ENCODE measurements at regions not wholly inside any gene's neighbourhood (a gene's known extent, or its start where the extent isn't known, plus 50 kb on each side); places are given as distances from the start of the nearest gene placed in this dataset.

DNA sequence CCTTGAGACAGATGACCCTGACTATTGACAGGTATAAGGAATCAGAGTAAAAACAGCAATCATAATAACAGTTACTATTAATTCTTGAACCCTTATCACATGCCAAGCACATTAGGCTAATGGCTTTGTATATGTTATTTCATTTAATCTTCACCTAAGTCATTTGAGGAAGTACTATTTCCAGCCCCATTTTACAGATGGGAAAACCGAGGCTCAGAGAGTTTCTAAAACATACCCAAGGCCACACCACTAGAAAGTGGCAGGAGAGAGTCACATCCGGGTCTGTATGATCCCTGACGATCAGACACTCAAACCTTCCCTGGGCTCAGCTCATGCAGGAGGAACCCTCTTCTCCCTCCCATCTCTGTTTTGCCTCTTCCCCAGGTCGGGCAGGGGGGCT, 209.5 kb downstream of the RBM19 start:
- CTCF ChIA-PET, result no interaction called here
- H3K27ac Mint-ChIP-seq, result no peak overlapping the region
- no peaks in the 10 kb centered on the region for H3K4me1 Mint-ChIP-seq
- Histone ChIP-seq H3K27ac (ENCODE audit: low read depth, low read length) (no peak overlapping the region), H3K36me3 (ENCODE audit: insufficient read depth, low read length) (no peaks in the 10 kb centered on the region), H3K4me3 (ENCODE audit: low read length) (no peak overlapping the region), H3K4me1 (ENCODE audit: insufficient read depth, low read length) (no peaks in the 10 kb centered on the region), H3K27me3 (ENCODE audit: insufficient read depth, low read length, poor library complexity, severe bottlenecking) (no peaks in the 10 kb centered on the region), H3K9me3 (ENCODE audit: low read length) (no peaks in the 10 kb centered on the region)
- peaks cover 0 to 1% (median 0%) of the 10 kb centered on the region in 3 donors for H3K36me3 Mint-ChIP-seq
- H3K4me3 Mint-ChIP-seq, result no peak overlapping the region
- no peak for DNase-seq
- peaks cover 10 to 31% of the 10 kb centered on the region in 2 donors for H3K27me3 Mint-ChIP-seq
- H3K9me3 Mint-ChIP-seq, result peaks cover 0 to 6% (median 0%) of the 10 kb centered on the region in 5 donors
- POLR2A ChIA-PET, result no interaction called here

GRCh38 chr12:113755098-113755497, 211.0 kb downstream of the RBM19 start:
- H3K4me3 Mint-ChIP-seq, result no peak overlapping the region
- Histone ChIP-seq H3K27ac (ENCODE audit: low read depth, low read length) (no peak overlapping the region), H3K4me3 (ENCODE audit: low read length) (no peak overlapping the region), H3K27me3 (ENCODE audit: insufficient read depth, low read length, poor library complexity, severe bottlenecking) (no peaks in the 10 kb centered on the region), H3K9me3 (ENCODE audit: low read length) (no peaks in the 10 kb centered on the region), H3K4me1 (ENCODE audit: insufficient read depth, low read length) (no peaks in the 10 kb centered on the region), H3K36me3 (ENCODE audit: insufficient read depth, low read length) (no peaks in the 10 kb centered on the region)
- H3K36me3 Mint-ChIP-seq, result peaks cover 0 to 1% (median 0%) of the 10 kb centered on the region in 3 donors
- ChIA-PET CTCF (no interaction called here), POLR2A (no interaction called here)
- peaks cover 13 to 29% of the 10 kb centered on the region in 2 donors for H3K27me3 Mint-ChIP-seq
- peaks cover 0 to 6% (median 0%) of the 10 kb centered on the region in 5 donors for H3K9me3 Mint-ChIP-seq
- H3K4me1 Mint-ChIP-seq, result no peaks in the 10 kb centered on the region
- DNase-seq, result no peak
- H3K27ac Mint-ChIP-seq, result no peak overlapping the region

DNA sequence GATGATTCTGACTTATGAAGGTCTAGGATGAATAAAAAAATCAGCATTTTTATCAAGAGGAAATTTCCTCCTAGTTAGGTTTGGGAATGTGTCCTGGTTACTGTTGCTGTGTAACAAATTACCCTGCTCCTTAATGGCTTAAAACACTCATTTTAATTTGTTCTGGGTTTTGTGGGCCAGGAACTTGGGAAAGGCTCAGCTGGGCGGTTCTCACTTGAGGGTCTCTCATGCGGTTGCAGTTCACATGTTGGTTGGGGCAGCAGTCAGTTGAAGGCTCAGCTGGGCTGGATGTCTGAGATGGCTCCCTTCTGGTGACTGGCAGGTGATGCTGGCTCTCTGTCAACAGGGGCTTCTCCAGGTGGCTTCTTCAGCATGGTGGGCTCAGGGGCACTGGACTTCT, 214.6 kb downstream of the RBM19 start:
- Mint-ChIP-seq H3K9me3 (peaks cover 0 to 6% (median 0%) of the 10 kb centered on the region in 5 donors), H3K36me3 (peaks cover 0 to 1% (median 0%) of the 10 kb centered on the region in 3 donors), H3K4me1 (no peaks in the 10 kb centered on the region), H3K27ac (no peak overlapping the region), H3K4me3 (no peak overlapping the region), H3K27me3 (peaks cover 12 to 29% of the 10 kb centered on the region in 2 donors)
- Histone ChIP-seq H3K4me1 (ENCODE audit: insufficient read depth, low read length) (no peaks in the 10 kb centered on the region), H3K36me3 (ENCODE audit: insufficient read depth, low read length) (no peaks in the 10 kb centered on the region), H3K9me3 (ENCODE audit: low read length) (no peaks in the 10 kb centered on the region), H3K27me3 (ENCODE audit: insufficient read depth, low read length, poor library complexity, severe bottlenecking) (no peaks in the 10 kb centered on the region), H3K4me3 (ENCODE audit: low read length) (no peak overlapping the region), H3K27ac (ENCODE audit: low read depth, low read length) (no peak overlapping the region)
- no peak for DNase-seq
- ChIA-PET POLR2A (no interaction called here), CTCF (no interaction called here)

DNA sequence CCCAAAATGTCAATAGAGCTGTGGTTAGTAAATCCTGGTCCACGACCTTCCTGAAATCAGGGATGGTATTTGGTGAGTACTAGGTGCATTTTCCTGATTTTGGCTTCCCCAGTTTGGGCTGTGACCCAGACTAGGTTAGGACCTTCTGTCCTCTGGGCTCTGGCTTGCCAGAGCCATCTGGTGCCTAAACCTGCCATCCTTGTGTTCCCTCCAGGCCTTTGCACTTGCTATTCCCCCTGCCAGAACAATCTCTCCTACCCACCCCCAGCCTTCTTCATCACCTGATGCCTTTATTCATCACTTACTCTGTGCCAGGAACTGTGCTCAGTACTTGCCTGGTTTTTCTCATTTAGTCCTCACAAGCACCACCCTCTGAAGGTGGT, 216.7 kb downstream of the RBM19 start:
- Histone ChIP-seq H3K4me3 (ENCODE audit: low read length) (no peak overlapping the region), H3K36me3 (ENCODE audit: insufficient read depth, low read length) (no peaks in the 10 kb centered on the region), H3K4me1 (ENCODE audit: insufficient read depth, low read length) (no peaks in the 10 kb centered on the region), H3K27me3 (ENCODE audit: insufficient read depth, low read length, poor library complexity, severe bottlenecking) (no peaks in the 10 kb centered on the region), H3K9me3 (ENCODE audit: low read length) (no peaks in the 10 kb centered on the region), H3K27ac (ENCODE audit: low read depth, low read length) (no peak overlapping the region)
- H3K4me3 Mint-ChIP-seq, result no peak overlapping the region
- H3K36me3 Mint-ChIP-seq, result peaks cover 0 to 1% (median 0%) of the 10 kb centered on the region in 3 donors
- DNase-seq, result no peak
- peak overlapping the region in 1 of 8 donors; percentile 81 for H3K27ac Mint-ChIP-seq
- CTCF ChIA-PET, result no interaction called here
- H3K27me3 Mint-ChIP-seq, result peaks cover 15 to 37% of the 10 kb centered on the region in 2 donors
- POLR2A ChIA-PET, result no interaction called here
- peaks cover 0 to 2% (median 0%) of the 10 kb centered on the region in 5 donors for H3K9me3 Mint-ChIP-seq
- no peaks in the 10 kb centered on the region for H3K4me1 Mint-ChIP-seq

- Histone ChIP-seq H3K27me3 (ENCODE audit: insufficient read depth, low read length, poor library complexity, severe bottlenecking) (no peaks in the 10 kb centered on the region), H3K4me3 (ENCODE audit: low read length) (no peak overlapping the region), H3K27ac (ENCODE audit: low read depth, low read length) (no peak overlapping the region), H3K4me1 (ENCODE audit: insufficient read depth, low read length) (no peaks in the 10 kb centered on the region), H3K36me3 (ENCODE audit: insufficient read depth, low read length) (no peaks in the 10 kb centered on the region), H3K9me3 (ENCODE audit: low read length) (no peaks in the 10 kb centered on the region)
- H3K4me3 Mint-ChIP-seq, result no peak overlapping the region
- no peaks in the 10 kb centered on the region for H3K4me1 Mint-ChIP-seq
- H3K27me3 Mint-ChIP-seq, result peaks cover 12 to 33% of the 10 kb centered on the region in 2 donors
- no peak for DNase-seq
- peaks cover 0 to 2% (median 0%) of the 10 kb centered on the region in 5 donors for H3K9me3 Mint-ChIP-seq
- no peak overlapping the region for H3K27ac Mint-ChIP-seq
- CTCF ChIA-PET, result no interaction called here
- H3K36me3 Mint-ChIP-seq, result peaks cover 0 to 1% (median 0%) of the 10 kb centered on the region in 3 donors
- POLR2A ChIA-PET, result no interaction called here
Observed at GRCh38 chr12:113748707-113749432, 217.3 kb downstream of the RBM19 start.

GRCh38 chr12:113747017-113747416, 219.1 kb downstream of the RBM19 start:
- Histone ChIP-seq H3K36me3 (ENCODE audit: insufficient read depth, low read length) (no peaks in the 10 kb centered on the region), H3K27me3 (ENCODE audit: insufficient read depth, low read length, poor library complexity, severe bottlenecking) (peaks cover 4% of the 10 kb centered on the region), H3K9me3 (ENCODE audit: low read length) (no peaks in the 10 kb centered on the region), H3K4me1 (ENCODE audit: insufficient read depth, low read length) (no peaks in the 10 kb centered on the region), H3K27ac (ENCODE audit: low read depth, low read length) (no peak overlapping the region), H3K4me3 (ENCODE audit: low read length) (no peak overlapping the region)
- peaks cover 11 to 36% of the 10 kb centered on the region in 2 donors for H3K27me3 Mint-ChIP-seq
- POLR2A ChIA-PET, result no interaction called here
- CTCF ChIA-PET, result no interaction called here
- no peak overlapping the region for H3K4me3 Mint-ChIP-seq
- no peak for DNase-seq
- no peaks in the 10 kb centered on the region for H3K36me3 Mint-ChIP-seq
- H3K9me3 Mint-ChIP-seq, result peaks cover 0 to 2% (median 0%) of the 10 kb centered on the region in 5 donors
- no peak overlapping the region for H3K27ac Mint-ChIP-seq
- no peaks in the 10 kb centered on the region for H3K4me1 Mint-ChIP-seq

DNA sequence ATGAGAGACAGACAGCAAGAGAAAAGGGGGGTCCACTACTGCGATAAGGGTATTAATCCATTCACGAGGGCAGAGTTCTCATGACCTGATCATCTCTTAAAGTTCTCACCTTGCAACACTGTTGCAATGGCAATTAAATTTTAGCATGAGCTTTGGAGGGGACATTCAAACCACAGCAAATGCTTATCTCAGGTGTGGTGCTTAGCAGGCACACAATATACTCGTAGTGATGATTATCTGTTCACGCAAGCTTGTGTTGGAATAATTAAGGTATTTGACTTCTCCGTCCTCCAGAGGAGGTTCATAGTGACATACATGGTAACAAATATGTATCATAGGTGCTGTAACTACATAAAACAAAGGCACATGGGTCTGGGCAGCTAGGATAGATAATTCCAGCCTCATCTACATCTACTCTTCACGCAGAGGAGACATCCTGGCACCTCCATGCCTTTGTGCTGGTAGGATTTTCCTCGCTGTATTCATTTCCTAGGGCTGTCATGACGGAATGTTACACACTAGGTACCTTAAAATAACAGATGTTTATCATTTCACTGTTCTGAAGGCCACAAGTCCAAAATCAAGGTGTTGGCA, 221.2 kb downstream of the RBM19 start:
- no peaks in the 10 kb centered on the region for H3K36me3 Mint-ChIP-seq
- Histone ChIP-seq H3K27me3 (ENCODE audit: insufficient read depth, low read length, poor library complexity, severe bottlenecking) (peaks cover 10% of the 10 kb centered on the region), H3K4me1 (ENCODE audit: insufficient read depth, low read length) (no peaks in the 10 kb centered on the region), H3K36me3 (ENCODE audit: insufficient read depth, low read length) (no peaks in the 10 kb centered on the region), H3K4me3 (ENCODE audit: low read length) (no peak overlapping the region), H3K27ac (ENCODE audit: low read depth, low read length) (no peak overlapping the region), H3K9me3 (ENCODE audit: low read length) (no peaks in the 10 kb centered on the region)
- no peak for DNase-seq
- H3K4me3 Mint-ChIP-seq, result no peak overlapping the region
- no peaks in the 10 kb centered on the region for H3K4me1 Mint-ChIP-seq
- no peak overlapping the region for H3K27ac Mint-ChIP-seq
- ChIA-PET POLR2A (no interaction called here), CTCF (no interaction called here)
- peaks cover 16 to 48% of the 10 kb centered on the region in 2 donors for H3K27me3 Mint-ChIP-seq
- H3K9me3 Mint-ChIP-seq, result peaks cover 0 to 2% (median 0%) of the 10 kb centered on the region in 5 donors

- Mint-ChIP-seq H3K4me3 (no peak overlapping the region), H3K27me3 (peaks cover 16 to 49% of the 10 kb centered on the region in 2 donors), H3K27ac (no peak overlapping the region), H3K9me3 (peaks cover 0 to 2% (median 0%) of the 10 kb centered on the region in 5 donors), H3K4me1 (no peaks in the 10 kb centered on the region), H3K36me3 (no peaks in the 10 kb centered on the region)
- no peak for DNase-seq
- Histone ChIP-seq H3K36me3 (ENCODE audit: insufficient read depth, low read length) (no peaks in the 10 kb centered on the region), H3K27ac (ENCODE audit: low read depth, low read length) (no peak overlapping the region), H3K4me3 (ENCODE audit: low read length) (no peak overlapping the region), H3K4me1 (ENCODE audit: insufficient read depth, low read length) (no peaks in the 10 kb centered on the region), H3K27me3 (ENCODE audit: insufficient read depth, low read length, poor library complexity, severe bottlenecking) (peaks cover 10% of the 10 kb centered on the region), H3K9me3 (ENCODE audit: low read length) (no peaks in the 10 kb centered on the region)
- ChIA-PET CTCF (no interaction called here), POLR2A (no interaction called here)
Observed at GRCh38 chr12:113742801-113743200, 223.3 kb downstream of the RBM19 start.

Measured in CD8-positive, alpha-beta memory T cell (primary cell).